ENCODE measurements at regions not wholly inside any gene's neighbourhood (a gene's known extent, or its start where the extent isn't known, plus 50 kb on each side); places are given as distances from the start of the nearest gene placed in this dataset.

GRCh38 chrX:150161193-150161592 lies 201.9 kb upstream of the MAMLD1 start (continued):
- no peak for TF ChIP-seq MTF1 (CRISPR knock-in tag; IDR thresholded peaks at IDR 0.05; ENCODE audit: borderline replicate concordance)
- TF ChIP-seq TCF3 (CRISPR knock-in tag; IDR thresholded peaks at IDR 0.05), result no peak
- no peak for TF ChIP-seq ZNF143 (CRISPR knock-in tag; IDR thresholded peaks at IDR 0.05)
- no peak for TF ChIP-seq ELK1 (CRISPR knock-in tag; IDR thresholded peaks at IDR 0.05)
- TF ChIP-seq XRCC5 (IDR thresholded peaks at IDR 0.05; ENCODE audit: low read depth, low read length), result no peak
- no peak for TF ChIP-seq CREBBP (IDR thresholded peaks at IDR 0.05; ENCODE audit: low read depth, low read length)
- no peak for TF ChIP-seq EP300 (IDR thresholded peaks at IDR 0.05; ENCODE audit: low read length)

GRCh38 chrX:150162141-150162540 lies 201.0 kb upstream of the MAMLD1 start:
- Histone ChIP-seq H3K36me3 (ENCODE audit: control insufficient read depth, insufficient read depth, low read length) (no peaks in the 10 kb centered on the region), H3K9me1 (ENCODE audit: control insufficient read depth, insufficient read depth, low read length) (no peaks in the 10 kb centered on the region), H3K79me2 (ENCODE audit: control insufficient read depth, insufficient read depth, low read length) (no peaks in the 10 kb centered on the region), H4K20me1 (replicated peaks; ENCODE audit: control insufficient read depth, insufficient read depth, low read length) (no peaks in the 10 kb centered on the region), H3K9me3 (replicated peaks; ENCODE audit: control insufficient read depth, insufficient read depth, low read depth, low read length) (no peaks in the 10 kb centered on the region), H3K4me1 (replicated peaks in 1 of 2; ENCODE audit: control insufficient read depth in 2 of 2, insufficient read depth in 2 of 2, low read length in 2 of 2) (no peaks in the 10 kb centered on the region), H3K4me2 (ENCODE audit: insufficient read depth, low read length) (no peak overlapping the region), H3K27me3 (ENCODE audit: control insufficient read depth in 2 of 2, insufficient read depth in 2 of 2, low read length in 2 of 2) (no peaks in the 10 kb centered on the region), H2AFZ (ENCODE audit: low read depth, low read length) (no peak overlapping the region), H3K9ac (ENCODE audit: insufficient read depth in 1 of 2, low read depth in 2 of 2, low read length in 2 of 2) (no peak overlapping the region), H3K27ac (ENCODE audit: extremely low read depth, low read depth, low read length) (no peak overlapping the region), H3K4me3 (no peak overlapping the region)
- 0% methylated on average over 4 of the region's 4 CpGs for WGBS (ENCODE audit: insufficient coverage, low coverage, missing lambda C conversion rate)
- CTCF ChIA-PET (ENCODE audit: low intra/inter-chr PET ratio), result no interaction called here
- intact Hi-C loops (cut with micrococcal nuclease) (no loop called here), in situ Hi-C loops (cut with MboI) (no loop called here)
- POLR2A ChIA-PET, result no interaction called here
- FAIRE-seq, result no peak
- ATAC-seq, result no peak
- DNase-seq (ENCODE audit: extremely low read depth in 1 of 4, low spot score in 3 of 4), result no peak
- no TSS peak for BruUV-seq (replicated peaks)
- TF ChIP-seq PHF8 (IDR thresholded peaks at IDR 0.05; ENCODE audit: borderline replicate concordance, low read length) (no peak), TEAD1 (CRISPR knock-in tag; IDR thresholded peaks at IDR 0.05) (no peak), PHB (CRISPR knock-in tag; IDR thresholded peaks at IDR 0.05) (no peak), ZNF512 (tag; IDR thresholded peaks at IDR 0.05) (no peak), FOXA3 (CRISPR knock-in tag; conservative IDR thresholded peaks at IDR 0.05 in 1 of 2, IDR thresholded peaks at IDR 0.05 in 1 of 2) (no peak), JUN (IDR thresholded peaks at IDR 0.05; ENCODE audit: borderline replicate concordance, low read depth, low read length) (0 out of 2 replicates have a peak, but pooled peaks have one; percentile 15), JUN (CRISPR knock-in tag; IDR thresholded peaks at IDR 0.05; ENCODE audit: borderline replicate concordance) (no peak), FOSL1 (tag; conservative IDR thresholded peaks at IDR 0.05) (peak; percentile 32; the same call in 1 of the 2 replicates), ZEB2 (IDR thresholded peaks at IDR 0.05) (no peak)

Data from K562 (cell line).